Right lobe of liver (tissue), 6 donors: ENCODE measurements at regions not wholly inside any gene's neighbourhood (a gene's known extent, or its start where the extent isn't known, plus 50 kb on each side); places are given as distances from the start of the nearest gene placed in this dataset.

Experiments used
- ATAC-seq, 4 donors: fragments of 200-7000 bp; cut with Tn5 transposase; one replicate each; pipeline ENCODE4 v1.9.1; 2020; ENCODE audit warnings: mild to moderate bottlenecking in 4 of 4, moderate library complexity in 4 of 4
- DNase-seq, 3 donors: peaks; one replicate each; pipeline ENCODE4 v3.0.0-alpha.2; 2020
- H3K27ac ChIP-seq, 3 donors: fragments of 200-600 bp; one replicate each; pipeline ENCODE4 v1.8.0; 2022
- H3K27me3 ChIP-seq, 2 donors: fragments of 200-600 bp; one replicate each; pipeline ENCODE4 v1.8.0; 2022
- H3K36me3 ChIP-seq, 4 donors: fragments of 200-600 bp; sonication (generic) in 1 of 4; one replicate each; pipeline versions ENCODE4 v1.5.1 to v1.8.0; 2017 to 2022; ENCODE audit warnings: control low read depth in 1 of 4
- H3K4me1 ChIP-seq, 4 donors: fragments of 200-600 bp; sonication (generic) in 1 of 4; one replicate each; pipeline versions ENCODE4 v1.5.1 to v1.8.0; 2017 to 2022; ENCODE audit warnings: control low read depth in 1 of 4
- H3K4me3 ChIP-seq, 3 donors: fragments of 200-600 bp; one replicate each; pipeline ENCODE4 v1.8.0; 2022
- H3K9me3 ChIP-seq, 4 donors: fragments of 200-600 bp; sonication (generic) in 1 of 4; one replicate each; pipeline versions ENCODE4 v1.5.1 to v1.8.0; 2017 to 2022; ENCODE audit warnings: control low read depth in 1 of 4
- CTCF ChIP-seq, 4 donors: fragments of 200-600 bp in 3 of 4; fragments of 450-650 bp in 1 of 4; IDR thresholded peaks; one replicate each; pipeline versions ENCODE4 v1.5.1 to v1.8.0; 2016 to 2022; ENCODE audit warnings: antibody characterized with exemption in 4 of 4, mild to moderate bottlenecking in 2 of 4
- POLR2A ChIP-seq: fragments of 450-650 bp; IDR thresholded peaks from one replicate; pipeline ENCODE4 v1.6.1; 2017; ENCODE audit warnings: antibody characterized with exemption, mild to moderate bottlenecking
- WGBS: methylation state at CpG from one replicate; pipeline ENCODE4 v1.1.6; 2018; ENCODE audit warnings: low coverage, low lambda C conversion rate; ENCODE audit not compliant: insufficient coverage; ENCODE audit errors: missing lambda C conversion rate; 5-methylcytosine and 5-hydroxymethylcytosine counted together
- intact Hi-C, 2 donors: fragments of 100-400 bp; cut with DNase I; formaldehyde crosslinking; loops; one replicate each; pipeline versions ENCODE4 v1.11.2 to v1.14.1; 2022
- donor health status: DM: no; HTN: yes; CAD: no.
- donor health status: DM: no; HTN: no; CAD: no.
- donor health status: DM: no; HTN: no; CAD: no.
- donor health status: DM: no; HTN: yes; CAD: no.
- donor health status: DM: no; HTN: yes; CAD: no.

- no CpG with 5 or more reads among the region's 4 CpGs for WGBS
- no peak overlapping the region for H3K4me3 ChIP-seq
- no peaks in the 10 kb centered on the region for H3K9me3 ChIP-seq
- H3K36me3 ChIP-seq: no peaks in the 10 kb centered on the region
- H3K4me1 ChIP-seq: no peaks in the 10 kb centered on the region
- no peak overlapping the region for H3K27ac ChIP-seq
- ATAC-seq: peak in 1 of 4 donors; percentile 33
- DNase-seq: no peak
- TF ChIP-seq POLR2A: no peak
- TF ChIP-seq CTCF (IDR thresholded peaks at IDR 0.05): no peak
- no peaks in the 10 kb centered on the region for H3K27me3 ChIP-seq
- intact Hi-C loops: no loop called here
Measured at GRCh38 chr2:219706823-219707281, 79.4 kb downstream of the SLC4A3 start.

- H3K4me1 ChIP-seq: no peaks in the 10 kb centered on the region
- no peak overlapping the region for H3K4me3 ChIP-seq
- ATAC-seq (no peak), DNase-seq (no peak)
- no peak for TF ChIP-seq POLR2A
- TF ChIP-seq CTCF (IDR thresholded peaks at IDR 0.05): no peak
- H3K9me3 ChIP-seq: no peaks in the 10 kb centered on the region
- intact Hi-C loops: no loop called here
- H3K27me3 ChIP-seq: no peaks in the 10 kb centered on the region
- H3K27ac ChIP-seq: no peak overlapping the region
- WGBS: 57% methylated on average over 4 of the region's 4 CpGs
- H3K36me3 ChIP-seq: no peaks in the 10 kb centered on the region
Measured at GRCh38 chr2:219707496-219708285, 80.3 kb downstream of the SLC4A3 start.

- TF ChIP-seq CTCF (IDR thresholded peaks at IDR 0.05) (no peak), POLR2A (no peak)
- WGBS: 92% methylated on average over 1 of the region's 2 CpGs
- peak in 2 of 4 donors; percentile 40 for ATAC-seq
- Histone ChIP-seq H3K9me3 (no peaks in the 10 kb centered on the region), H3K27me3 (no peaks in the 10 kb centered on the region), H3K27ac (no peak overlapping the region), H3K36me3 (no peaks in the 10 kb centered on the region), H3K4me1 (no peaks in the 10 kb centered on the region), H3K4me3 (no peak overlapping the region)
- no peak for DNase-seq
- intact Hi-C loops: no loop called here
Measured at GRCh38 chr2:219709331-219709761, 81.9 kb downstream of the SLC4A3 start.

GRCh38 chr2:219713110-219713509 is 85.7 kb downstream of the SLC4A3 start:
- Histone ChIP-seq H3K9me3 (no peaks in the 10 kb centered on the region), H3K36me3 (no peaks in the 10 kb centered on the region), H3K4me1 (no peaks in the 10 kb centered on the region), H3K27me3 (no peaks in the 10 kb centered on the region), H3K27ac (no peak overlapping the region), H3K4me3 (no peak overlapping the region)
- intact Hi-C loops: no loop called here
- no peak for DNase-seq
- ATAC-seq: no peak
- TF ChIP-seq CTCF (IDR thresholded peaks at IDR 0.05): no peak
- TF ChIP-seq POLR2A: no peak
- 0% methylated on average over 1 of the region's 1 CpG for WGBS
